ENCODE measurements at regions not wholly inside any gene's neighbourhood (a gene's known extent, or its start where the extent isn't known, plus 50 kb on each side); places are given as distances from the start of the nearest gene placed in this dataset.
"Not testable (repeated sequence)": the region's sequence is repeated elsewhere in the genome, so short reads cannot be mapped to it uniquely, and the experiment has no call there.

DNA sequence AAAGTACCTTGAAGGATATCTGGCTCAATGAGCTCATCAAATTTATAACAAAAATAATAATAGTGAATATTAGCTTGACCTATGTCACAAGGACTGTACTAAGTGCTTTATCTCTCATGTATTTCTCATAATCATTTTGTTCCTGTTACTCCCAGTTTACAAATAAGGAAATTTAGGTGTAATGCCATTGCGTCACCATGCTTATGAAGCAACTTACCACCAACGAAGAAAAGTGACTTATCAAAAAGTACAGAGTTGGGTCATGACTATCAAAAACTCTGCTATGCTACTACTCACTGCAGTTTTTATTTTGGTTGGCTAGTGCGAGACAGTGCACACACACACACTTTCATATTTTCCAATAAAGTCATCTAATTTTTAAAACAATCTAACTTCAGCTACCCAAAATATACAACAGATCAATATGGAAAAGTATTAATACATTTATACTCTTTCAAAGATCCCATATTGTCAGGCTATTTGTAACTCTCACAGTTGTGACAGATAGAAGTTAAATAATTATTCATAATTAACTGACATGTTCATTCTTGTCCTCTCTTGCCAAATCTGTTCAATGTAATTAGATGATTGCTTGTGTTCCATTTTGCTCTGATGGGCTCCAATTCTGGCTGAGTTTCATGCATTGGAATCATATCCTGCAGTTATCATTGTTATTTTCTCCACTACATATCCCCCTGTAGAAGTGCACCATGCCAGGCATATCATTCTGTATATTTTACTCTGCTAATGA, 119.4 kb downstream of the KCNJ2 start:
- DNase-seq: no peak

- no peak for DNase-seq
These were observed 121.4 kb downstream of the KCNJ2 start for GRCh38 chr17:70290770-70291169.

- no peak for DNase-seq
These were observed 123.0 kb downstream of the KCNJ2 start for GRCh38 chr17:70292366-70292765.

DNA sequence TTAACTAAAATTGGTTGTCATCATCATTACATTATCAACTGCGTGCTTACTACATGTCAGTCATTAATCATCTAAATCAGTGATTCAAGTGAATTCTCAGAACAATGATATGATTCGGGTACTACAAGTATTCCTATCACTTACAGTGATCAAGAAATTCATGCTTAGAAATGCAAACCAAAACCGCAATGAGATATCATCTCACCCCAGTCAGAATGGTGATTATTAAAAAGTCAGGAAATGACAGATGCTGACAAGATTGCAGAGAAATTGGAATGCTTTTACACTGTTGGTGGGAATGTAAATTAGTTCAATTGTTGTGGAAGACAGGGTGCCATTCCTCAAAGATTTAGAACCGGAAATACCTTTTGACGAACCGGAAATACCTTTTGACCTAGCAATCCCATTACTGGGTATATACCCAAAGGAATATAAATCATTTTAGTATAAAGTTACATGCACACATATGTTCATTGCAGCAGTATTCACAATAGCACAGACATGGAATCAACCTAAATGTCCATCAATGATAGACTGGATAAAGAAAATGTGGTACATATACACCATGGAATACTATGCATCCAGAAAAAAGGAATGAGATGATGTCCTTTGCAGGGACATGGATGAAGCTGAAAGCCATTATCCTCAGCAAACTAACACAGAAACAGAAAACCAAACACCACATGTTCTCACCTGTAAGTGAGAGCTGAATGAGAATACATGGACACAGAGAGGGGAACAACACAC, 124.4 kb downstream of the KCNJ2 start:
- not testable (repeated sequence) for DNase-seq

DNA sequence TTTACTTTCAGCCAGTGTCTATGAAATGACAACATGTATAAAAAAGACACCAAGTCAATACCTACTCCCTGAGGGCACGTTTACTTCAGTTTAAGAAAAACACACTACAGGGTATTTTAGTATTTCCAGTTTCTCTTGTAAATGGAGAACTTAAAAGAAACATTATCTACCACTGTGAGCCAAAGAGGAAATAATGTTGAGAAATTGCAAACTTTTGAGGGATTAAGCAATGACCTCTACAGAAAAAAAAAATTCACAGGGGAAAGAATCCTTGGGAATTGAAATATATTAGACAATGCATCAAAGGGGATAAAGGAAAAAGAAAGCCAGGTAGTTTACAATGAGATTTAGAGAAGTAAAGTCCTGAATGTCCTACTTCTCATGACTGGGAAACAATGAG, 126.0 kb downstream of the KCNJ2 start:
- DNase-seq: no peak

DNA sequence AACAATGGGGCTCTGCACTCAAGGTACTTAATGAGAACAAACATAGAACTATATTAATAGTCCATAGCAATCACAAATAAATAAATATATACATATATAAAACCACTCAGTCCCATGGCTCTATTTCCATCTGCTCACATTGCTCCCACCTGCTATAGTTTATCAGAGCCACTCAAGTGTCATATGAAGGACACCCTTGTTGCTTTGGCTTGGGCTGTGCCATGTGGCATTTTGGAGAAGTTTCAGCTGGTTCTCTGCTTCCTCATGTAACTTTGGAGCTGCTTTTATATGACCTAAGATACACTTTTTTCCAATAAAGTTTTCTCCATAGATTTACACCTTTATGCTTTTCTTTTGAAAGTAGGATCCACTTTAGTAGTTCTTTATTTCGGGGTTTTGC, 126.4 kb downstream of the KCNJ2 start:
- no peak for DNase-seq

DNA sequence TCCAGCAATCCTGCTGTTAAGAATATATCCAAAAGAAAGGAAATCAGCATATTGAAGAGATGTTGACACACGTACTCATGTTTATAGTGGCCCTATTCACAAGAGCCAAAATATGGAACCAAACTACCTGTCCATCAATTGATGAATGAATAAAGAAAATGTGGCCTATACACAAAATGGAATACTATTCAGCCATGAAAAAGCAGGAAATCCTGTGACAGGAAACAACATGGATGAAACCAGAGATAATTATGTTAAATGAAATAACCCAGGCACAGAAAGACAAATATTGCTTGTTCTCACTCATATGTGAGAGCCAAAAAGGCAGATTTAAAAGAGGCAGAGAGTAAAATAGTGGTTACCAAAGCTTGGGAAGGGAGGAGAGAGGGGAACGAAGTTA, 127.1 kb downstream of the KCNJ2 start:
- no peak for DNase-seq

- no peak for DNase-seq
These were observed 128.1 kb downstream of the KCNJ2 start for GRCh38 chr17:70297397-70297796.

- DNase-seq: no peak
These were observed 129.7 kb downstream of the KCNJ2 start for GRCh38 chr17:70298929-70299531.

DNA sequence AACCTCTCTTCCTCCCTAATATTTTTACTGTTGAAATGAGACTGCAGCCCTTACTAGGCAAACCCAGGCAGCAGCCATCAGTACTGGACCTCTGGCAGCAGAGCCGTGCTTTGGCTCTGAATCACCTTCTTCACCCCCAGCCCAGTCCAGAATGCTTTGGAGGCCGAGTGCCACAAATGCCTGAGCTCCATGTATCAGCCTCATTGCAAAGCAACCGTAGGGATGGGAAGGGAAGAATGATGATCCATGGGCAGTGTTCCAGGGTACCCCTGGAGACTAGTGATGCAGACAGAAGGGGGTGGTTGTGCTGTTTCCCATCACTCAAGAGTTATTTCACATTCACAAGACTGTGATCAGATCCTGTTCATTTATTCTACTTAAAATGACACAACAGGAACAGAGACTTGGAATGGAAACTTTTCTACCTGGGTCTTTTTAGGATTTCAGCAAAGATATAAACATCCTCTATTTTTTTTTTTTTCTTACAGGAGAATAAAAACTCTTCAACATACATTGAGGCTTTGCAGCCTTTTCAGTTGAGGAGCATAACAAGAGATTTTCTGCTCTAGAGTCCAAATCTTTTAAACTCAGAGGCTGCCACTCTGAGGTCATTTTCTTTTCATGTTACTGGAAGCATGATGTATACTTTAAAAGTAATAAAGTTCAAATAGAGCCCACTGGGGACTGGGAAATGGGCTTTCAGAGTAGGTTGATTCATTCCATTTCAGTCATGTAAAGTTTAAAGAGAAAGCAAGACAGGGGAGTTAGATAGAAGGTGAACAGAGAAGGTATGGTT, 138.3 kb downstream of the KCNJ2 start:
- no peak for DNase-seq

DNA sequence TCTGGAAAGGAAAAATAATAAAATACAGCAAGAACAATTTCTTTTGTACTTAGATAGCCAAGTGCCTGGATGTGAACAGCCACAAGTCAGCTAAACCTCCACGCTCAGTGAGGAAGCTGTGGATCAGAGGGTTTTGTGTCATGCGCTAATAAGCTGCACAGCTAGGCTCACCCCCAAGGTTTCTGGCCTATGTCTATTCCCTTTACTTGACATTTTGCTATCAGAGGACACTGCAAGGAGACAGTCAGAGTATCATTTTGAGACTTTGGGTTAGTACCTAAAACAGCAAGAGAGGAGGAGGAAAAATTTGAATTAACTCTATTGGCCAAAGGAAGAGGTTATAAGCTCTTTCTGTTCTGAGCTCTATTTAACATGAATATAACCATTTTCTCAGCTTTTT, 139.3 kb downstream of the KCNJ2 start:
- DNase-seq: no peak

GRCh38 chr17:70310221-70310672, 140.9 kb downstream of the KCNJ2 start:
- no peak for DNase-seq

DNA sequence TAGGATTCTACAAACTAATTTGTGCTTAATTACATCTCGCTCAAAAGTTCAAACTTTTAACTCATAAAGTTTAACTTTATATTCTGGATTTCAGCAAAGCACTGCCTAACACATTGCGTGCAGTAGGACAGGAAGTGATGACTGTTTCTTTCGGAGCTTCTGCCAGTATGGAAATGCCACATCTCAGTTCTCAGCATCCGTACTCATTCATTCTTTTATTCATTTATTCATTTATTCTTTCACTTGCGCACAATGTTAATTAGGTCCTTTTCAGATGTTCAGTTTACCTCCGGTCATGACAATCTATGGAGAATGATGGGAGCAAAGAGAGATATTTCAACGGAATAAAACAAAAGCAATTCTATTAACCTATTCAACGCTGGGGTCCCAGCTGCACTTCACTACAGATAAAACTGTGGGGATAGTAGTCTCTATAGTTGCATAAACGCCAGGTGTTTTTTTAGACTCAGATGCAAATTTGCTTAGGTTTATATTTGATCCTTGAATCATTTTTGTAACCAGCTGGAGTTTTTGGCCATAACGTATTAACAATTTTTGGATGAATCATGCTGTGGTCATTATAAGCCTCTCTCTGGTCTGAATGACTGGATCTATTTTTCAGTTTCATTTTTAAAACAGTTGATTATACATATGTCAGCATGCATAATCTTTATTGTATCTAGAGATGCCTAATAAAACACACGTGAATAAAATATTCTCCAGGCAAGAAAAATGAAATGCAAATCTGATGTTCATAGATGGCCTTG, 143.9 kb downstream of the KCNJ2 start:
- no peak for DNase-seq

DNA sequence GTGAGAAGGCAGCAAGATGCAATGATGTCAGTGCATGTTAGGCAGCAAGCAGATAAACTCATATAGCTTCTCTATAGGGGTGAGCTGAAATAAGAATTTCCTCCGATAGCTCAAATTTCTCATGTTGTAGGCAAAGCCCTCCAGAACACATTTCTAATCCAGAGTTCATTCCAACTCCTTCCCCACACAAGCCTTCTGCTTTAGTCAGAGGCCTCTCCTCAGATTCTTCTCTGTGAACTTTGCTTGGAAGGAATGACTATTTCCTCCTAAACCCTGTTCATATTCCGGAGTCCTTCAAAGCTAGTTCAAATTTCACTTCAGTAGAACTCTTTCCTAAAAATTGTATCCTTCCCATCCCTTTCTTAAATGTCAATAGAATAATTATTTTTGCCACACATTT, 144.8 kb downstream of the KCNJ2 start:
- no peak for DNase-seq

DNA sequence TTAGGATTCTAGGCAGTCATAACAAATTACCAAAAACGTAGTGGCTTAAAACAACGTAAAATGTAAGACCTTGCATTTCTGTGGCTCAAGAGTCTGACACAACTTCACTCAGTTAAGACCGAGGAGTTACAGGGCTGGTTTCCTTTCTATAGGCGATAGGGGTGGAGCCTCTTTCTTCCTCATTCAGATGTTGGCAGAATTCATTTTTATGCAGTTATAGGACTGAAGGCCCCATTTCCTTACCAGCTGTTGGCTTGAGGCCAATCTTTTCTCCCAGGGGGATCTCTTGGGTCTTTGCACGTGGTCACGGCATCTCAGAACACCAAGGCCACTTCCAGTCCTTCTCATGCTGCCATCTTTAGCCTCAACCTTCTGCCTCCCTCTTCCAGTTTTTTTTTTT, 145.2 kb downstream of the KCNJ2 start:
- DNase-seq: no peak

DNA sequence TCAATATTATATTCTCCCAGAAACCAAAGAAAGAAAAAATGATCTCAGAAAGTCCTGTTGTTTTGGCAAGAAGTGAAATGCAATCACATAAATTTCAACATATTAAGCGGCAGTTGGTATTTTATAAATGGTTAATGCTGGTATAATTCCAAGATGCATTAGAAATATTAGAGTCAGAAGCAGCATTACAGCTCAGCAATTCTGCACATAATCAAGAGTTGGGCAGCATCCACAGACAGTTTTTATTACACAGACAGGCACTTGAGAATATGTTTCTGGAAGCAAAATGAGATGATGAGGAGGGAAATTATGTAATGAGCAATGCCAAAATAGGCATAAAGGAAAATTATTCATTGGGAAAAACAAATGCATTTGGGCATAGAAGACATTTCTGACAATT, 148.1 kb downstream of the KCNJ2 start:
- no peak for DNase-seq

GRCh38 chr17:70318051-70318450, 148.7 kb downstream of the KCNJ2 start:
- DNase-seq: no peak

DNA sequence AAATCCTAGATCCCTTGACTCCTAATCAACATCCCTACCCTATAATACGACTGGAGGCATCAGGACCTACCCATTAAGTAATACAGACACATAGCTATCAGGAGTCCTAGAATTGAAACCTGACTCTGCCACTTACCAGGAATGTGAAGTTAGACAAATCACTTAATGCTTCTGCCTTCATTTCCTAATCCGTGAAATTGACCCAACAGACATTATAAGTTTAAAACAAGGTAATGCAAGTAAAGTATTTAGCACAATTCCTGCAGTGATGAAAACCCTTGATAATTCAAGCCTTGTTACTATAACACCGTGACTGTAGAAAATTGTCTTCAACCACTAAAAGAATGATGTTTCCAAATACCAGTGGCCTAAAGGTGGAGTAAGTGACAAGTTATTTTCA, 150.2 kb downstream of the KCNJ2 start:
- no peak for DNase-seq

- no peak for DNase-seq
These were observed 151.5 kb downstream of the KCNJ2 start for GRCh38 chr17:70320673-70321345.

DNA sequence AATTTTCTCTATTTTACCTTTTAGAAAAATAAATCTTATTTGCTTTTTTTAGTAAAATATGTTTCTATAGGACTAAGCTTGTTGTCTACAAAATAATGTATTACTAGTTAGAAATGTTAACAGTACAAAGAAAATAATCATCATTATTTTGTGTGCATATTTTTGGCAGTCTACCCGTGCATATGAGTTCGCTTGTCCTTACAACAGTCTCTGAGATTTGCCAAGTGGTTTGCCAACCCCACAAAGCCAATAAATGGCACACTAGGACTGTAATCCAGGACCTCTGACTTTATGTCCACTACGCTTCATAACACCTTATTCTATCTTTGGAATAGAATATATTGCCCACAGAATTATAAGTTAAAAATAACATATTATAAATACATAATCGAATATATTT, 152.0 kb downstream of the KCNJ2 start:
- no peak for DNase-seq

GRCh38 chr17:70323269-70323668, 153.9 kb downstream of the KCNJ2 start:
- DNase-seq: no peak

- DNase-seq: no peak
These were observed 154.7 kb downstream of the KCNJ2 start for GRCh38 chr17:70324031-70324430.

Measured in NCI-H2029 (cell line).